GM12878 (cell line): ENCODE measurements at regions not wholly inside any gene's neighbourhood (a gene's known extent, or its start where the extent isn't known, plus 50 kb on each side); places are given as distances from the start of the nearest gene placed in this dataset.

ENCODE experiments used
- ATF7 ChIP-seq: fragments of 450-650 bp; IDR thresholded peaks from 2 replicates; pipeline ENCODE4 v1.6.1; 2016; ENCODE audit warnings: low read depth, mild to moderate bottlenecking
- CEBPB ChIP-seq, 2 experiments: fragments of 150-350 bp in 1 of 2; IDR thresholded peaks; 2 replicates each; pipeline ENCODE4 v1.6.1; 2012 to 2014; ENCODE audit warnings: low read depth in 2 of 2, low read length in 2 of 2, borderline replicate concordance in 1 of 2, inconsistent platforms in 1 of 2
- CHD4 ChIP-seq: fragments of 200-600 bp; sonication (generic); IDR thresholded peaks from 2 replicates; pipeline ENCODE4 v1.6.1; 2016; ENCODE audit warnings: mild to moderate bottlenecking
- EED ChIP-seq: sonication (generic); IDR thresholded peaks from 2 replicates; pipeline ENCODE4 v1.6.1; 2016; ENCODE audit warnings: antibody characterized with exemption, low read depth
- ETV6 ChIP-seq, 2 experiments: fragments of 450-650 bp in 1 of 2; IDR thresholded peaks in 1 of 2; conservative IDR thresholded peaks in 1 of 2; 2 replicates each; pipeline ENCODE4 v1.6.1; 2014; ENCODE audit warnings: antibody characterized with exemption in 1 of 2, borderline replicate concordance in 1 of 2, low read depth in 1 of 2, mild to moderate bottlenecking in 1 of 2, moderate library complexity in 1 of 2
- FOXM1 ChIP-seq: IDR thresholded peaks from 2 replicates; pipeline ENCODE4 v1.6.1; 2012; ENCODE audit warnings: low read depth, mild to moderate bottlenecking, inconsistent platforms, low read length, moderate library complexity
- HDGF ChIP-seq: fragments of 450-650 bp; IDR thresholded peaks from 2 replicates; pipeline ENCODE4 v1.6.1; 2016; ENCODE audit warnings: antibody characterized with exemption
- LARP7 ChIP-seq: fragments of 450-650 bp; IDR thresholded peaks from 2 replicates; pipeline ENCODE4 v1.6.1; 2017; ENCODE audit warnings: mild to moderate bottlenecking
- MEF2B ChIP-seq: fragments of 450-650 bp; IDR thresholded peaks from 2 replicates; pipeline ENCODE4 v1.6.1; 2018; ENCODE audit warnings: mild to moderate bottlenecking, moderate library complexity; ENCODE audit not compliant: partially characterized antibody, poor library complexity, severe bottlenecking
- MTA2 ChIP-seq: fragments of 450-650 bp; IDR thresholded peaks from 2 replicates; pipeline ENCODE4 v1.6.1; 2016; ENCODE audit warnings: low read depth, mild to moderate bottlenecking, moderate library complexity
- MYC ChIP-seq: IDR thresholded peaks from 2 replicates; pipeline ENCODE4 v1.6.1; 2011; ENCODE audit warnings: mild to moderate bottlenecking, low read length, moderate library complexity, inconsistent platforms; ENCODE audit not compliant: insufficient read depth, insufficient replicate concordance, insufficient read length, severe bottlenecking
- NBN ChIP-seq: fragments of 450-650 bp; IDR thresholded peaks from 2 replicates; pipeline ENCODE4 v1.6.1; 2016
- NFIC ChIP-seq: IDR thresholded peaks from 2 replicates; pipeline ENCODE4 v1.6.1; 2012; ENCODE audit warnings: low read depth, mild to moderate bottlenecking, inconsistent platforms, low read length, moderate library complexity
- NR2F1 ChIP-seq: fragments of 450-650 bp; conservative IDR thresholded peaks from 2 replicates; pipeline ENCODE4 v1.6.1; 2017; ENCODE audit warnings: mild to moderate bottlenecking
- PAX8 ChIP-seq: fragments of 450-650 bp; IDR thresholded peaks from 2 replicates; pipeline ENCODE4 v1.6.1; 2017; ENCODE audit warnings: mild to moderate bottlenecking, moderate library complexity
- RB1 ChIP-seq: fragments of 450-650 bp; formaldehyde crosslinking; IDR thresholded peaks from 2 replicates; pipeline ENCODE4 v1.6.1; 2017; ENCODE audit warnings: mild to moderate bottlenecking, borderline replicate concordance
- RUNX3 ChIP-seq: IDR thresholded peaks from 2 replicates; pipeline ENCODE4 v1.6.1; 2012; ENCODE audit warnings: low read length, inconsistent platforms
- SIN3A ChIP-seq: IDR thresholded peaks from 2 replicates; pipeline ENCODE4 v1.6.1; 2012; ENCODE audit warnings: low read depth, low read length, improper control_type of control experiment
- TARDBP ChIP-seq: IDR thresholded peaks from 2 replicates; pipeline ENCODE4 v1.6.1; 2016; ENCODE audit warnings: borderline replicate concordance
- TCF3 ChIP-seq: IDR thresholded peaks from 2 replicates; pipeline ENCODE4 v1.6.1; 2012; ENCODE audit warnings: low read depth, mild to moderate bottlenecking, low read length, borderline replicate concordance; ENCODE audit not compliant: insufficient read depth
- WRNIP1 ChIP-seq: IDR thresholded peaks from 2 replicates; pipeline ENCODE4 v1.6.1; 2011; ENCODE audit warnings: low read depth, low read length, improper control_type of control experiment, borderline replicate concordance
- ZNF274 ChIP-seq: IDR thresholded peaks from one replicate; pipeline ENCODE4 v1.8.0; 2011; ENCODE audit not compliant: insufficient read length, insufficient read depth
- ZNF622 ChIP-seq: fragments of 450-650 bp; IDR thresholded peaks from 2 replicates; pipeline ENCODE4 v1.6.1; 2017; ENCODE audit warnings: mild to moderate bottlenecking, inconsistent platforms
- TF ChIP-seq, protein P1 (sequence below): fragments of 450-650 bp; IDR thresholded peaks from 2 replicates; pipeline ENCODE4 v1.6.1; 2016; ENCODE audit warnings: mild to moderate bottlenecking
- TF ChIP-seq, protein P2 (sequence below): fragments of 450-650 bp; IDR thresholded peaks from 2 replicates; pipeline ENCODE4 v1.6.1; 2016; ENCODE audit warnings: mild to moderate bottlenecking
- TF ChIP-seq, protein P3 (sequence below): fragments of 450-650 bp; IDR thresholded peaks from 2 replicates; pipeline ENCODE4 v1.6.1; 2017; ENCODE audit warnings: low read depth, mild to moderate bottlenecking, moderate library complexity
- TF ChIP-seq, protein P4 (sequence below): IDR thresholded peaks from 2 replicates; pipeline ENCODE4 v1.6.1; 2012; ENCODE audit warnings: mild to moderate bottlenecking, low read depth, low read length

DNA sequence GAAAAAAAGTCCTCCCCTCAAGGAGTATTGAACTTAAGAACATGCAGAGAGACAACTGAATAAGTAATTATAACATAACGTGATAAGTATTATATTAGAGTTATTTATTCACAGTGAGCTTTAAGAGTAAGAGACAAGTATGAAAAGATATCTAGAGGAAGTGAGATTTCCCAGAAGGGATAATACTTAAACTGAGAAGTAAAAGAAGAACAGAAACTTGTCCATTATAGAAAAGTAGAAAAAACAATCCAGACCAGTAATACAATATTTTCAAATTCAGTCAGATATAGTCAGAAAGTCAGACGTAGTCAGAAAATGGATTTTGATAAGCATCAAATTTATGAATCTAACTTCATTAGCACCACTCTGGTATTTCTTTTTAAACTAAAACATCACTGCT, 613.0 kb upstream of the CCNG1 start (continued):
- TF ChIP-seq, protein P1, sequence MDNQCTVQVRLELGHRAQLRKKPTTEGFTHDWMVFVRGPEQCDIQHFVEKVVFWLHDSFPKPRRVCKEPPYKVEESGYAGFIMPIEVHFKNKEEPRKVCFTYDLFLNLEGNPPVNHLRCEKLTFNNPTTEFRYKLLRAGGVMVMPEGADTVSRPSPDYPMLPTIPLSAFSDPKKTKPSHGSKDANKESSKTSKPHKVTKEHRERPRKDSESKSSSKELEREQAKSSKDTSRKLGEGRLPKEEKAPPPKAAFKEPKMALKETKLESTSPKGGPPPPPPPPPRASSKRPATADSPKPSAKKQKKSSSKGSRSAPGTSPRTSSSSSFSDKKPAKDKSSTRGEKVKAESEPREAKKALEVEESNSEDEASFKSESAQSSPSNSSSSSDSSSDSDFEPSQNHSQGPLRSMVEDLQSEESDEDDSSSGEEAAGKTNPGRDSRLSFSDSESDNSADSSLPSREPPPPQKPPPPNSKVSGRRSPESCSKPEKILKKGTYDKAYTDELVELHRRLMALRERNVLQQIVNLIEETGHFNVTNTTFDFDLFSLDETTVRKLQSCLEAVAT, result no peak
- TF ChIP-seq ATF7, result peak; percentile 62
- no peak for TF ChIP-seq HDGF
- TF ChIP-seq LARP7, result no peak
- TF ChIP-seq, protein P2, sequence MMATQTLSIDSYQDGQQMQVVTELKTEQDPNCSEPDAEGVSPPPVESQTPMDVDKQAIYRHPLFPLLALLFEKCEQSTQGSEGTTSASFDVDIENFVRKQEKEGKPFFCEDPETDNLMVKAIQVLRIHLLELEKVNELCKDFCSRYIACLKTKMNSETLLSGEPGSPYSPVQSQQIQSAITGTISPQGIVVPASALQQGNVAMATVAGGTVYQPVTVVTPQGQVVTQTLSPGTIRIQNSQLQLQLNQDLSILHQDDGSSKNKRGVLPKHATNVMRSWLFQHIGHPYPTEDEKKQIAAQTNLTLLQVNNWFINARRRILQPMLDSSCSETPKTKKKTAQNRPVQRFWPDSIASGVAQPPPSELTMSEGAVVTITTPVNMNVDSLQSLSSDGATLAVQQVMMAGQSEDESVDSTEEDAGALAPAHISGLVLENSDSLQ, result no peak
- peak; percentile 32; the same call in 1 of the 2 replicates for TF ChIP-seq FOXM1
- no peak for TF ChIP-seq SIN3A
- no peak for TF ChIP-seq TCF3
- no peak for TF ChIP-seq PAX8
- TF ChIP-seq TARDBP, result no peak
- TF ChIP-seq, protein P3, sequence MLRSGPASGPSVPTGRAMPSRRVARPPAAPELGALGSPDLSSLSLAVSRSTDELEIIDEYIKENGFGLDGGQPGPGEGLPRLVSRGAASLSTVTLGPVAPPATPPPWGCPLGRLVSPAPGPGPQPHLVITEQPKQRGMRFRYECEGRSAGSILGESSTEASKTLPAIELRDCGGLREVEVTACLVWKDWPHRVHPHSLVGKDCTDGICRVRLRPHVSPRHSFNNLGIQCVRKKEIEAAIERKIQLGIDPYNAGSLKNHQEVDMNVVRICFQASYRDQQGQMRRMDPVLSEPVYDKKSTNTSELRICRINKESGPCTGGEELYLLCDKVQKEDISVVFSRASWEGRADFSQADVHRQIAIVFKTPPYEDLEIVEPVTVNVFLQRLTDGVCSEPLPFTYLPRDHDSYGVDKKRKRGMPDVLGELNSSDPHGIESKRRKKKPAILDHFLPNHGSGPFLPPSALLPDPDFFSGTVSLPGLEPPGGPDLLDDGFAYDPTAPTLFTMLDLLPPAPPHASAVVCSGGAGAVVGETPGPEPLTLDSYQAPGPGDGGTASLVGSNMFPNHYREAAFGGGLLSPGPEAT, result peak; percentile 89
- no peak for TF ChIP-seq EED
- peak; percentile 93 for TF ChIP-seq NFIC
- no peak for TF ChIP-seq MYC
- peak; percentile 69 for TF ChIP-seq MEF2B
- TF ChIP-seq MTA2, result peak; percentile 96
- TF ChIP-seq ZNF274, result no peak
- TF ChIP-seq RUNX3, result peak; percentile 8; the same call in 1 of the 2 replicates
- TF ChIP-seq, protein P4, sequence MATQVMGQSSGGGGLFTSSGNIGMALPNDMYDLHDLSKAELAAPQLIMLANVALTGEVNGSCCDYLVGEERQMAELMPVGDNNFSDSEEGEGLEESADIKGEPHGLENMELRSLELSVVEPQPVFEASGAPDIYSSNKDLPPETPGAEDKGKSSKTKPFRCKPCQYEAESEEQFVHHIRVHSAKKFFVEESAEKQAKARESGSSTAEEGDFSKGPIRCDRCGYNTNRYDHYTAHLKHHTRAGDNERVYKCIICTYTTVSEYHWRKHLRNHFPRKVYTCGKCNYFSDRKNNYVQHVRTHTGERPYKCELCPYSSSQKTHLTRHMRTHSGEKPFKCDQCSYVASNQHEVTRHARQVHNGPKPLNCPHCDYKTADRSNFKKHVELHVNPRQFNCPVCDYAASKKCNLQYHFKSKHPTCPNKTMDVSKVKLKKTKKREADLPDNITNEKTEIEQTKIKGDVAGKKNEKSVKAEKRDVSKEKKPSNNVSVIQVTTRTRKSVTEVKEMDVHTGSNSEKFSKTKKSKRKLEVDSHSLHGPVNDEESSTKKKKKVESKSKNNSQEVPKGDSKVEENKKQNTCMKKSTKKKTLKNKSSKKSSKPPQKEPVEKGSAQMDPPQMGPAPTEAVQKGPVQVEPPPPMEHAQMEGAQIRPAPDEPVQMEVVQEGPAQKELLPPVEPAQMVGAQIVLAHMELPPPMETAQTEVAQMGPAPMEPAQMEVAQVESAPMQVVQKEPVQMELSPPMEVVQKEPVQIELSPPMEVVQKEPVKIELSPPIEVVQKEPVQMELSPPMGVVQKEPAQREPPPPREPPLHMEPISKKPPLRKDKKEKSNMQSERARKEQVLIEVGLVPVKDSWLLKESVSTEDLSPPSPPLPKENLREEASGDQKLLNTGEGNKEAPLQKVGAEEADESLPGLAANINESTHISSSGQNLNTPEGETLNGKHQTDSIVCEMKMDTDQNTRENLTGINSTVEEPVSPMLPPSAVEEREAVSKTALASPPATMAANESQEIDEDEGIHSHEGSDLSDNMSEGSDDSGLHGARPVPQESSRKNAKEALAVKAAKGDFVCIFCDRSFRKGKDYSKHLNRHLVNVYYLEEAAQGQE, result no peak
- no peak for TF ChIP-seq ZNF622
- TF ChIP-seq CEBPB (IDR thresholded peaks at IDR 0.05; ENCODE audit: borderline replicate concordance in 1 of 2, low read depth in 2 of 2, low read length in 2 of 2), result no peak
- no peak for TF ChIP-seq CHD4
- TF ChIP-seq NBN, result 0 out of 2 replicates have a peak, but pooled peaks have one; percentile 34
- TF ChIP-seq NR2F1, result no peak
- no peak for TF ChIP-seq ETV6 (conservative IDR thresholded peaks at IDR 0.05 in 1 of 2, IDR thresholded peaks at IDR 0.05 in 1 of 2; ENCODE audit: borderline replicate concordance in 1 of 2, low read depth in 1 of 2)
- TF ChIP-seq WRNIP1, result no peak
- no peak for TF ChIP-seq RB1
